SK-N-SH (cell line): ENCODE measurements at regions not wholly inside any gene's neighbourhood (a gene's known extent, or its start where the extent isn't known, plus 50 kb on each side); places are given as distances from the start of the nearest gene placed in this dataset.
"Not testable (repeated sequence)": the region's sequence is repeated elsewhere in the genome, so short reads cannot be mapped to it uniquely, and the experiment has no call there.

Experiments used
- CTCF ChIA-PET: fragments of 300-600, 350-600 bp; formaldehyde crosslinking; extraction: SDS; loops from one replicate; lab custom pipeline; 2021; lab: Yijun Ruan, JAX
- POLR2A ChIA-PET: fragments of 350-600 bp; sonication (Branson Sonifier 250); formaldehyde crosslinking; extraction: SDS; loops from one replicate; lab custom pipeline; 2020; ENCODE audit warnings: antibody characterized with exemption, inconsistent platforms; lab: Yijun Ruan, JAX
- DNase-seq: peaks from one replicate; pipeline ENCODE4 v3.0.0; 2012
- H2AFZ ChIP-seq: fragments of 200-600 bp; sonication (generic); 2 replicates; pipeline ENCODE4 v1.8.1; 2016; ENCODE audit warnings: antibody characterized with exemption, mild to moderate bottlenecking, low read depth
- H3F3A ChIP-seq: fragments of 200-600 bp; sonication (generic); replicated peaks from 2 replicates; pipeline ENCODE3; 2016; ENCODE audit warnings: antibody characterized with exemption, mild to moderate bottlenecking; ENCODE audit not compliant: insufficient read depth
- H3K27ac ChIP-seq, 2 experiments: fragments of 200-500 bp in 1 of 2; fragments of 200-600 bp in 1 of 2; sonication (Bioruptor generic) in 1 of 2; sonication (generic), shearing (Covaris generic) in 1 of 2; 2 replicates each; pipeline versions ENCODE4 v1.5.1 to v1.6.1; 2014 to 2016; ENCODE audit warnings: low read depth in 2 of 2, inconsistent platforms in 1 of 2, low read length in 1 of 2, mild to moderate bottlenecking in 1 of 2, mixed read lengths in 1 of 2
- H3K27me3 ChIP-seq: fragments of 200-600 bp; sonication (generic), shearing (Covaris generic); 2 replicates; pipeline ENCODE4 v1.6.1; 2016; ENCODE audit warnings: mixed run types; ENCODE audit not compliant: insufficient read depth
- H3K36me3 ChIP-seq, 2 experiments: fragments of 200-500 bp in 1 of 2; fragments of 200-600 bp in 1 of 2; sonication (Bioruptor generic) in 1 of 2; sonication (generic) in 1 of 2; replicated peaks in 1 of 2; 2 replicates each; pipeline versions ENCODE3 to v1.5.1; 2014 to 2016; ENCODE audit warnings: low read length in 1 of 2, mild to moderate bottlenecking in 1 of 2; ENCODE audit not compliant: insufficient read depth in 2 of 2, control insufficient read depth in 1 of 2
- H3K4me1 ChIP-seq, 2 experiments: fragments of 200-500 bp in 1 of 2; fragments of 200-600 bp in 1 of 2; sonication (Bioruptor generic) in 1 of 2; sonication (generic), shearing (Covaris generic) in 1 of 2; 2 replicates each; pipeline versions ENCODE4 v1.5.1 to v1.6.1; 2014 to 2016; ENCODE audit warnings: low read depth in 1 of 2, low read length in 1 of 2, mixed run types in 1 of 2; ENCODE audit not compliant: insufficient read depth in 2 of 2, control insufficient read depth in 1 of 2
- H3K4me2 ChIP-seq: fragments of 200-600 bp; sonication (generic), shearing (Covaris generic); 2 replicates; pipeline ENCODE4 v1.6.1; 2017; ENCODE audit warnings: mixed run types
- H3K4me3 ChIP-seq, 2 experiments: fragments of 200-500 bp in 1 of 2; fragments of 200-600 bp in 1 of 2; sonication (Bioruptor generic) in 1 of 2; sonication (generic), shearing (Covaris generic) in 1 of 2; 2 replicates each; pipeline versions ENCODE4 v1.5.1 to v1.8.1; 2014 to 2016; ENCODE audit warnings: low read depth in 2 of 2, inconsistent platforms in 1 of 2, low read length in 1 of 2, mild to moderate bottlenecking in 1 of 2, mixed read lengths in 1 of 2, moderate library complexity in 1 of 2
- H3K79me2 ChIP-seq: fragments of 200-600 bp; sonication (generic); 2 replicates; pipeline ENCODE4 v1.8.1; 2017; ENCODE audit warnings: mild to moderate bottlenecking; ENCODE audit not compliant: insufficient read depth
- H3K9ac ChIP-seq: fragments of 200-600 bp; sonication (generic); 2 replicates; pipeline ENCODE4 v1.6.1; 2017; ENCODE audit warnings: mixed run types
- H3K9me2 ChIP-seq: fragments of 200-600 bp; sonication (generic); 2 replicates; pipeline ENCODE4 v1.6.1; 2017; ENCODE audit warnings: mixed run types
- H3K9me3 ChIP-seq: fragments of 200-600 bp; sonication (generic); 2 replicates; pipeline ENCODE4 v1.6.1; 2017; ENCODE audit warnings: mixed run types, mild to moderate bottlenecking, moderate library complexity
- H4K20me1 ChIP-seq: fragments of 200-600 bp; sonication (generic); 2 replicates; pipeline ENCODE4 v1.6.1; 2017; ENCODE audit warnings: mild to moderate bottlenecking, mixed run types; ENCODE audit not compliant: insufficient read depth
- CHD2 ChIP-seq: fragments of 150-350 bp; IDR thresholded peaks from 2 replicates; pipeline ENCODE4 v1.6.1; 2018; ENCODE audit warnings: low read length; ENCODE audit not compliant: partially characterized antibody
- ELF1 ChIP-seq: IDR thresholded peaks from 2 replicates; pipeline ENCODE4 v1.4.0; 2012
- EP300 ChIP-seq, 2 experiments: IDR thresholded peaks; 2 replicates each; pipeline versions ENCODE4 v1.4.0 to v1.6.1; 2012; ENCODE audit warnings: borderline replicate concordance in 1 of 2, low read depth in 1 of 2, low read length in 1 of 2
- FOXJ3 ChIP-seq: sonication (generic); formaldehyde crosslinking; IDR thresholded peaks from 2 replicates; pipeline ENCODE4 v1.5.1; 2020; ENCODE audit warnings: mild to moderate bottlenecking, missing genetic modification reagents
- MEF2A ChIP-seq: IDR thresholded peaks from 2 replicates; pipeline ENCODE4 v1.4.0; 2012; ENCODE audit warnings: low read depth, borderline replicate concordance
- MXI1 ChIP-seq: IDR thresholded peaks from 2 replicates; pipeline ENCODE4 v1.6.1; 2012; ENCODE audit warnings: mild to moderate bottlenecking, low read depth, low read length, improper control_type of control experiment
- POLR2AphosphoS5 ChIP-seq: IDR thresholded peaks from 2 replicates; pipeline ENCODE4 v1.6.1; 2012; ENCODE audit warnings: low read depth, low read length
- RAD21 ChIP-seq: IDR thresholded peaks from 2 replicates; pipeline ENCODE4 v1.6.1; 2012; ENCODE audit warnings: mild to moderate bottlenecking, low read length
- RCOR1 ChIP-seq: fragments of 150-350 bp; IDR thresholded peaks from 2 replicates; pipeline ENCODE4 v1.6.1; 2017; ENCODE audit warnings: antibody characterized with exemption, low read length
- REST ChIP-seq: IDR thresholded peaks from 2 replicates; pipeline ENCODE4 v1.6.1; 2012; ENCODE audit warnings: mild to moderate bottlenecking, low read depth, low read length, moderate library complexity
- RFX5 ChIP-seq: IDR thresholded peaks from 2 replicates; pipeline ENCODE4 v1.6.1; 2012; ENCODE audit warnings: mild to moderate bottlenecking, improper control_type of control experiment, low read length
- SIN3A ChIP-seq: IDR thresholded peaks from 2 replicates; pipeline ENCODE4 v1.6.1; 2012; ENCODE audit warnings: low read depth, mild to moderate bottlenecking, low read length, moderate library complexity, borderline replicate concordance
- SMC3 ChIP-seq: IDR thresholded peaks from 2 replicates; pipeline ENCODE4 v1.6.1; 2012; ENCODE audit warnings: low read depth, low read length, improper control_type of control experiment
- TAF1 ChIP-seq: IDR thresholded peaks from 2 replicates; pipeline ENCODE4 v1.6.1; 2012; ENCODE audit warnings: low read depth, mild to moderate bottlenecking, low read length, moderate library complexity, borderline replicate concordance
- TCF12 ChIP-seq: IDR thresholded peaks from 2 replicates; pipeline ENCODE4 v1.4.0; 2012
- TEAD4 ChIP-seq: IDR thresholded peaks from 2 replicates; pipeline ENCODE4 v1.4.0; 2012; ENCODE audit warnings: mild to moderate bottlenecking, borderline replicate concordance; ENCODE audit not compliant: insufficient read depth
- USF1 ChIP-seq: IDR thresholded peaks from 2 replicates; pipeline ENCODE4 v1.4.0; 2012; ENCODE audit warnings: low read depth, borderline replicate concordance
- USF2 ChIP-seq: fragments of 150-350 bp; IDR thresholded peaks from 2 replicates; pipeline ENCODE4 v1.6.1; 2017; ENCODE audit warnings: antibody characterized with exemption, low read length, low read depth, borderline replicate concordance
- ZBTB33 ChIP-seq: IDR thresholded peaks from 2 replicates; pipeline ENCODE4 v1.4.0; 2012; ENCODE audit warnings: low read depth, borderline replicate concordance
- WGBS: methylation state at CpG from one replicate; pipeline ENCODE4 v1.1.6; 2017; ENCODE audit warnings: low lambda C conversion rate; 5-methylcytosine and 5-hydroxymethylcytosine counted together

GRCh38 chr4:112836895-112837294 lies 200.0 kb downstream of the LARP7 start:
- no peaks in the 10 kb centered on the region for H3F3A ChIP-seq
- CTCF ChIA-PET = no interaction called here
- no peaks in the 10 kb centered on the region for H3K9me3 ChIP-seq
- H3K9ac ChIP-seq = no peak overlapping the region
- H3K27me3 ChIP-seq = no peaks in the 10 kb centered on the region
- H3K4me1 ChIP-seq = no peaks in the 10 kb centered on the region
- H4K20me1 ChIP-seq = no peaks in the 10 kb centered on the region
- POLR2A ChIA-PET = no interaction called here
- no peaks in the 10 kb centered on the region for H3K9me2 ChIP-seq
- WGBS = 14% methylated on average over 1 of the region's 1 CpG
- no peak overlapping the region for H3K4me3 ChIP-seq
- no peaks in the 10 kb centered on the region for H3K36me3 ChIP-seq
- H2AFZ ChIP-seq = no peak overlapping the region
- no peaks in the 10 kb centered on the region for H3K79me2 ChIP-seq
- DNase-seq = no peak
- H3K4me2 ChIP-seq = no peak overlapping the region
- no peak overlapping the region for H3K27ac ChIP-seq
- TF ChIP-seq ZBTB33 (no peak), FOXJ3 (CRISPR knock-in tag) (no peak), TAF1 (no peak), TEAD4 (no peak), RFX5 (no peak), REST (no peak), CHD2 (no peak), MXI1 (no peak), MEF2A (no peak), POLR2AphosphoS5 (no peak), USF2 (no peak), RAD21 (no peak), ELF1 (no peak), RCOR1 (no peak), TCF12 (no peak), SIN3A (no peak), SMC3 (no peak), EP300 (IDR thresholded peaks at IDR 0.05; ENCODE audit: borderline replicate concordance in 1 of 2, low read depth in 1 of 2, low read length in 1 of 2) (no peak), USF1 (no peak)

- H3K9ac ChIP-seq, H3K4me2 ChIP-seq: not testable (repeated sequence)
- 64% methylated on average over 1 of the region's 1 CpG for WGBS
Observed at GRCh38 chr4:112838015-112838414, 201.1 kb downstream of the LARP7 start.

More at GRCh38 chr4:112838015-112838414, 201.1 kb downstream of the LARP7 start:
- H3K27ac ChIP-seq, H2AFZ ChIP-seq, POLR2A ChIA-PET, H3K27me3 ChIP-seq, H3K4me1 ChIP-seq, H3K9me2 ChIP-seq, H3K36me3 ChIP-seq, H3K9me3 ChIP-seq, H3K79me2 ChIP-seq, CTCF ChIA-PET, H3K4me3 ChIP-seq, H3F3A ChIP-seq, DNase-seq, H4K20me1 ChIP-seq: not testable (repeated sequence)
